HL-60 (cell line): ENCODE measurements at regions not wholly inside any gene's neighbourhood (a gene's known extent, or its start where the extent isn't known, plus 50 kb on each side); places are given as distances from the start of the nearest gene placed in this dataset.

Experiments used
- DNase-seq, 2 experiments: peaks; one replicate each; pipeline ENCODE4 v3.0.0-alpha.2; 2010 to 2020; ENCODE audit warnings: low read depth in 1 of 2, low spot score in 1 of 2
- H3K27ac ChIP-seq: fragments of 250-450 bp; sonication (Bioruptor Pico); replicated peaks from 2 replicates; pipeline ENCODE4 v1.5.1; 2020; ENCODE audit warnings: mild to moderate bottlenecking, moderate library complexity
- H3K27me3 ChIP-seq: fragments of 250-450 bp; sonication (Bioruptor Pico); 2 replicates; pipeline ENCODE4 v1.5.1; 2021; ENCODE audit warnings: mild to moderate bottlenecking, moderate library complexity; ENCODE audit not compliant: insufficient read depth, poor library complexity, severe bottlenecking
- H3K4me3 ChIP-seq: replicated peaks from 2 replicates; pipeline ENCODE4 v1.5.1; 2011; ENCODE audit warnings: mild to moderate bottlenecking, control low read depth, low read length; ENCODE audit not compliant: insufficient read depth
- GABPA ChIP-seq: IDR thresholded peaks from 2 replicates; pipeline ENCODE4 v1.6.1; 2012; ENCODE audit warnings: low read depth
- POLR2AphosphoS5 ChIP-seq: IDR thresholded peaks from 2 replicates; pipeline ENCODE4 v1.6.1; 2012; ENCODE audit warnings: low read depth
- SPI1 ChIP-seq: IDR thresholded peaks from 2 replicates; pipeline ENCODE4 v1.6.1; 2012; ENCODE audit warnings: low read depth, mild to moderate bottlenecking, borderline replicate concordance
- TF ChIP-seq, protein P1 (sequence below): IDR thresholded peaks from one replicate; pipeline ENCODE4 v1.5.1; 2011; ENCODE audit warnings: low read length, control low read depth, inconsistent platforms; ENCODE audit not compliant: insufficient read depth
- TF ChIP-seq, protein P2 (sequence below): IDR thresholded peaks from 2 replicates; pipeline ENCODE4 v1.6.1; 2012; ENCODE audit warnings: low read depth; ENCODE audit not compliant: insufficient replicate concordance

DNA sequence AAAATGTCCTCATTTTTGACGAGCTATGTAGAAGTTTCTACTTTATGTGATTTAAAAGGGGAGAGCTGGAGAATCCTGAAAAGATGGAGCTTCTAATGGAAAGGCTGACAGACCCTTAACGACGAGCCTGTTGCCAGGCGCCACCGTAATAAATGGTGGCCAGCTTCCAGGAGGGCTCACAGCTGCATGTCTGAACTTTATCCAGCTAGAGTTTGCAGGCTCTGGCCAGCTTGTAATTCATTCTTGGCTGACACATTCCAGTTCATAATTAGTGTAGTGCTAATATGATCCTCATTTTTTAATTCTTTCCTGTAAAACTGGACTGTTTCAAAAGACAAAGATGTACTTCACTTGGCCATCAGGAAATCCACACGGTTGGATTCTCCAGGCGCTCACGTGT is 246.7 kb downstream of the GAS1 start:
- Histone ChIP-seq H3K27ac (no peak overlapping the region), H3K27me3 (no peaks in the 10 kb centered on the region), H3K4me3 (no peak overlapping the region)
- DNase-seq = no peak
- no peak for TF ChIP-seq GABPA
- TF ChIP-seq, protein P1, sequence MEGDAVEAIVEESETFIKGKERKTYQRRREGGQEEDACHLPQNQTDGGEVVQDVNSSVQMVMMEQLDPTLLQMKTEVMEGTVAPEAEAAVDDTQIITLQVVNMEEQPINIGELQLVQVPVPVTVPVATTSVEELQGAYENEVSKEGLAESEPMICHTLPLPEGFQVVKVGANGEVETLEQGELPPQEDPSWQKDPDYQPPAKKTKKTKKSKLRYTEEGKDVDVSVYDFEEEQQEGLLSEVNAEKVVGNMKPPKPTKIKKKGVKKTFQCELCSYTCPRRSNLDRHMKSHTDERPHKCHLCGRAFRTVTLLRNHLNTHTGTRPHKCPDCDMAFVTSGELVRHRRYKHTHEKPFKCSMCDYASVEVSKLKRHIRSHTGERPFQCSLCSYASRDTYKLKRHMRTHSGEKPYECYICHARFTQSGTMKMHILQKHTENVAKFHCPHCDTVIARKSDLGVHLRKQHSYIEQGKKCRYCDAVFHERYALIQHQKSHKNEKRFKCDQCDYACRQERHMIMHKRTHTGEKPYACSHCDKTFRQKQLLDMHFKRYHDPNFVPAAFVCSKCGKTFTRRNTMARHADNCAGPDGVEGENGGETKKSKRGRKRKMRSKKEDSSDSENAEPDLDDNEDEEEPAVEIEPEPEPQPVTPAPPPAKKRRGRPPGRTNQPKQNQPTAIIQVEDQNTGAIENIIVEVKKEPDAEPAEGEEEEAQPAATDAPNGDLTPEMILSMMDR = no peak

- no peak for DNase-seq
- no peak for TF ChIP-seq POLR2AphosphoS5
- TF ChIP-seq, protein P2, sequence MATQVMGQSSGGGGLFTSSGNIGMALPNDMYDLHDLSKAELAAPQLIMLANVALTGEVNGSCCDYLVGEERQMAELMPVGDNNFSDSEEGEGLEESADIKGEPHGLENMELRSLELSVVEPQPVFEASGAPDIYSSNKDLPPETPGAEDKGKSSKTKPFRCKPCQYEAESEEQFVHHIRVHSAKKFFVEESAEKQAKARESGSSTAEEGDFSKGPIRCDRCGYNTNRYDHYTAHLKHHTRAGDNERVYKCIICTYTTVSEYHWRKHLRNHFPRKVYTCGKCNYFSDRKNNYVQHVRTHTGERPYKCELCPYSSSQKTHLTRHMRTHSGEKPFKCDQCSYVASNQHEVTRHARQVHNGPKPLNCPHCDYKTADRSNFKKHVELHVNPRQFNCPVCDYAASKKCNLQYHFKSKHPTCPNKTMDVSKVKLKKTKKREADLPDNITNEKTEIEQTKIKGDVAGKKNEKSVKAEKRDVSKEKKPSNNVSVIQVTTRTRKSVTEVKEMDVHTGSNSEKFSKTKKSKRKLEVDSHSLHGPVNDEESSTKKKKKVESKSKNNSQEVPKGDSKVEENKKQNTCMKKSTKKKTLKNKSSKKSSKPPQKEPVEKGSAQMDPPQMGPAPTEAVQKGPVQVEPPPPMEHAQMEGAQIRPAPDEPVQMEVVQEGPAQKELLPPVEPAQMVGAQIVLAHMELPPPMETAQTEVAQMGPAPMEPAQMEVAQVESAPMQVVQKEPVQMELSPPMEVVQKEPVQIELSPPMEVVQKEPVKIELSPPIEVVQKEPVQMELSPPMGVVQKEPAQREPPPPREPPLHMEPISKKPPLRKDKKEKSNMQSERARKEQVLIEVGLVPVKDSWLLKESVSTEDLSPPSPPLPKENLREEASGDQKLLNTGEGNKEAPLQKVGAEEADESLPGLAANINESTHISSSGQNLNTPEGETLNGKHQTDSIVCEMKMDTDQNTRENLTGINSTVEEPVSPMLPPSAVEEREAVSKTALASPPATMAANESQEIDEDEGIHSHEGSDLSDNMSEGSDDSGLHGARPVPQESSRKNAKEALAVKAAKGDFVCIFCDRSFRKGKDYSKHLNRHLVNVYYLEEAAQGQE = no peak
- TF ChIP-seq GABPA = no peak
- TF ChIP-seq, protein P1 = no peak
- no peak for TF ChIP-seq SPI1
- Histone ChIP-seq H3K4me3 (no peak overlapping the region), H3K27ac (no peak overlapping the region), H3K27me3 (no peaks in the 10 kb centered on the region)
These were observed 249.3 kb downstream of the GAS1 start for GRCh38 chr9:86697999-86698398.

GRCh38 chr9:86697213-86697612 is 250.1 kb downstream of the GAS1 start:
- DNase-seq = no peak

More at GRCh38 chr9:86697213-86697612, 250.1 kb downstream of the GAS1 start:
- H3K27ac ChIP-seq = no peak overlapping the region
- H3K4me3 ChIP-seq = no peak overlapping the region
- TF ChIP-seq, protein P2 = no peak
- TF ChIP-seq SPI1 (no peak), POLR2AphosphoS5 (no peak), GABPA (no peak)
- TF ChIP-seq, protein P1 = no peak
- no peaks in the 10 kb centered on the region for H3K27me3 ChIP-seq
